PC-3 (cell line): ENCODE measurements at regions not wholly inside any gene's neighbourhood (a gene's known extent, or its start where the extent isn't known, plus 50 kb on each side); places are given as distances from the start of the nearest gene placed in this dataset.

Source experiments
- CTCF ChIP-seq: fragments of 300-600 bp; sonication (generic); conservative IDR thresholded peaks from 2 replicates; pipeline ENCODE4 v1.5.1; 2017; ENCODE audit warnings: antibody characterized with exemption, low read depth, mild to moderate bottlenecking, low read length
- EZH2 ChIP-seq: fragments of 300-600 bp; sonication (generic); IDR thresholded peaks from one replicate; pipeline ENCODE4 v1.6.1; 2017; ENCODE audit warnings: antibody characterized with exemption, mild to moderate bottlenecking, low read length; ENCODE audit not compliant: unreplicated experiment

GRCh38 chr13:29980339-29980738 lies 129.9 kb upstream of the UBL3 start:
- no peak for TF ChIP-seq CTCF
- no peak for TF ChIP-seq EZH2
